ENCODE measurements at regions not wholly inside any gene's neighbourhood (a gene's known extent, or its start where the extent isn't known, plus 50 kb on each side); places are given as distances from the start of the nearest gene placed in this dataset.

DNA sequence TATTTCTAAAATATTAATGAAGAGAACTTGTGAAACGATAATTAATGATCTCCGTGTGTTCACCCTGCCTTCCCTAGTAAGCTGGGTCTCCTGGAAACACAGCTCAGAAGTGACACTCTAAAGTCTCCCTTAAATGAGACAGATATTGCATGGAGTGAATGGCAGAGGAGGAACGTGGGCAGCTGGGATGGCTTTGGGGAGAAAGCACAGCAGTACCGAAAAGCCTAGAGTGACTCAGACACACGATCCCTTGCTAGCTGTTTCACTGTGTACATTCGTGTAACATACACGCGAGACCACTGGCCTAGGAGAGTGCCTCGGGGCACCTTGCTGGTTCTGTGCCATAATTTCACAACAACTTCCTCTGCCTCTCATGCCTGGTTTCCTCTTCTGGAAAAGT lies 199.9 kb upstream of the TCERG1L start:
- H3K27me3 ChIP-seq (replicated peaks; ENCODE audit: control insufficient read depth, insufficient read depth, low read length), result no peaks in the 10 kb centered on the region
- no peak for DNase-seq (ENCODE audit: extremely low read depth, insufficient read length)
- no peak overlapping the region for H3K4me3 ChIP-seq (replicated peaks; ENCODE audit: low read depth, low read length)
- TF ChIP-seq, protein P1, sequence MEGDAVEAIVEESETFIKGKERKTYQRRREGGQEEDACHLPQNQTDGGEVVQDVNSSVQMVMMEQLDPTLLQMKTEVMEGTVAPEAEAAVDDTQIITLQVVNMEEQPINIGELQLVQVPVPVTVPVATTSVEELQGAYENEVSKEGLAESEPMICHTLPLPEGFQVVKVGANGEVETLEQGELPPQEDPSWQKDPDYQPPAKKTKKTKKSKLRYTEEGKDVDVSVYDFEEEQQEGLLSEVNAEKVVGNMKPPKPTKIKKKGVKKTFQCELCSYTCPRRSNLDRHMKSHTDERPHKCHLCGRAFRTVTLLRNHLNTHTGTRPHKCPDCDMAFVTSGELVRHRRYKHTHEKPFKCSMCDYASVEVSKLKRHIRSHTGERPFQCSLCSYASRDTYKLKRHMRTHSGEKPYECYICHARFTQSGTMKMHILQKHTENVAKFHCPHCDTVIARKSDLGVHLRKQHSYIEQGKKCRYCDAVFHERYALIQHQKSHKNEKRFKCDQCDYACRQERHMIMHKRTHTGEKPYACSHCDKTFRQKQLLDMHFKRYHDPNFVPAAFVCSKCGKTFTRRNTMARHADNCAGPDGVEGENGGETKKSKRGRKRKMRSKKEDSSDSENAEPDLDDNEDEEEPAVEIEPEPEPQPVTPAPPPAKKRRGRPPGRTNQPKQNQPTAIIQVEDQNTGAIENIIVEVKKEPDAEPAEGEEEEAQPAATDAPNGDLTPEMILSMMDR (IDR thresholded peaks at IDR 0.05; ENCODE audit: insufficient read depth, low read length, poor library complexity, severe bottlenecking), result no peak
- H3K36me3 ChIP-seq (ENCODE audit: control insufficient read depth, insufficient read depth, low read length), result no peaks in the 10 kb centered on the region

DNA sequence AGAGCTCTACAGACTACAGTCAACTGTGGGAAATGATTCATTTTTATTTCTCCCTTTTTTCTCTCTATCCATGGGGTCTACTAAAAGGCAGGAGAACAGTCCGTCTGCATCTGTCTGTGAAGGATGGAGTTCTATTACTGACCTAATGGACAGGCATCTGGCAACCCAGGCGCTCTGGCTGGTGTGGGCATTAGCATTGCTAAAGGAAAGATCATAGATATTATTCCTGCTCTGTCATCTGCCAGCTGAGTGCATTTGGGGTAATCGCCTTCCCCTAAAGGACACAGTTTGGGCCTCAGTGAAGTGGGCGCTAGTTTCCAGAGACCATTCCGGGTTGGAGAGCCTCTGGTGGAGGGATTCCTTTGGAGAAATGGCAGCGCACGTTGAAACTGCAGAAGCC lies 201.3 kb upstream of the TCERG1L start:
- Histone ChIP-seq H3K4me3 (replicated peaks; ENCODE audit: low read depth, low read length) (no peak overlapping the region), H3K36me3 (ENCODE audit: control insufficient read depth, insufficient read depth, low read length) (no peaks in the 10 kb centered on the region), H3K27me3 (replicated peaks; ENCODE audit: control insufficient read depth, insufficient read depth, low read length) (no peaks in the 10 kb centered on the region)
- no peak for DNase-seq (ENCODE audit: extremely low read depth, insufficient read length)
- TF ChIP-seq, protein P1 (IDR thresholded peaks at IDR 0.05; ENCODE audit: insufficient read depth, low read length, poor library complexity, severe bottlenecking), result no peak

DNA sequence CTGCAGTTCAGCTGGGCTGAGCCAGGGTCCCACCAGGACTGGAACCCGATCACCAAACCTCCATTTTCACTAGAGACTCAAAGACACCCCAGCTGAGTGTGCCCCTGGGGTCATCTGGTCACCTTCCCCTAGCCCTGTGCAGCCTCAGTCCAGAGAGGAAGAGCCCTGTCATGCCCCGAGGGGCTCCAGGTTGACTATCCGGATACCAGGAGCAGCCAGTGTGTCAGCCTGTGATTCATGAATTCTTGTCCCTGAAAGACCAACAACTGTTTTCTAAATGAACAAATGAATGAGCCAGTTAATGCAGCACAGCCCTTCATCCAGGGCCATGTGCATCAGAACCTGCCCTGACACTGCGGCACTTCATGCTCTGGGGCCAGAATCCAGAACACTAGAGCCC lies 201.9 kb upstream of the TCERG1L start:
- TF ChIP-seq, protein P1 (IDR thresholded peaks at IDR 0.05; ENCODE audit: insufficient read depth, low read length, poor library complexity, severe bottlenecking), result no peak
- Histone ChIP-seq H3K36me3 (ENCODE audit: control insufficient read depth, insufficient read depth, low read length) (no peaks in the 10 kb centered on the region), H3K27me3 (replicated peaks; ENCODE audit: control insufficient read depth, insufficient read depth, low read length) (no peaks in the 10 kb centered on the region), H3K4me3 (replicated peaks; ENCODE audit: low read depth, low read length) (no peak overlapping the region)
- no peak for DNase-seq (ENCODE audit: extremely low read depth, insufficient read length)

DNA sequence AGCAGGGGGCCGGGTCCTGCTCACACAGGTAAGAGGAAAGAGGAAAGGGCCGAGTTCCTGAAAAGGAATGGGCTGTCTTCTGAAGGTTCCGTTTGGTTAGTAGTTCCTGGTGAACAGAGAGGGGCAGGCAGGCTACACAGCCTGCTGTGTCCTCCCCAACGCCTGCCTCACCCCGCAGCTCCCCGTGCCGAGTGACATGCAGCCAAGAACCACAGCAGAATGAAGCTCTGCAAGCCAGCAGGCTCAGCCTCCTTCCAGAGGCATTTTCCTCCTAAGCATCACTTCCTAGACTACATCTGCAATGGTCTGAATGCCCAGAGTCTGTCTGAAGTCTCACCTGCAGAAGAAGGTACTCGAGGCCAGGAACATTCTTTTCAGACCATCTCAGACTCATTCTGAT lies 202.4 kb upstream of the TCERG1L start:
- no peak for DNase-seq (ENCODE audit: extremely low read depth, insufficient read length)
- no peaks in the 10 kb centered on the region for H3K27me3 ChIP-seq (replicated peaks; ENCODE audit: control insufficient read depth, insufficient read depth, low read length)
- no peaks in the 10 kb centered on the region for H3K36me3 ChIP-seq (ENCODE audit: control insufficient read depth, insufficient read depth, low read length)
- H3K4me3 ChIP-seq (replicated peaks; ENCODE audit: low read depth, low read length), result no peak overlapping the region
- TF ChIP-seq, protein P1 (IDR thresholded peaks at IDR 0.05; ENCODE audit: insufficient read depth, low read length, poor library complexity, severe bottlenecking), result no peak

DNA sequence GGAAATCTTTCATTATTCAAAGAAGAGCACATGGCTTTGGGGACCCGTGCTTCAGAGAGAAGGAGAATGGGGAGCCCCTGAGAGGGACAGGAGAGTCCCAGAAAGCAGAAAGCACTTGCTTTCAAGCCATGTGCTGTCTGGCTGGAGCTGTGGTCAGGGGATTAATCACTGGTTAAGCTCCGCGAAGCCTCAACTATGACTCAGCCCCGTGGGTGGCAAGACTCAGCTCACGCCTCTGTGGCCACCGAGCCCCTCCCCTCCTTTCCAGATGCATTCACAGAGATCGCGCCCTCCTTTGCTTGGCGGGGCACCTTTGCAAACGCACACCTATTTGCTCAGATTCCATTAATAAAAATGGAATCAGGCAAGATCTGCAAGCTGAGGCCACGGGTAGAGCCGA lies 202.9 kb upstream of the TCERG1L start:
- TF ChIP-seq, protein P1 (IDR thresholded peaks at IDR 0.05; ENCODE audit: insufficient read depth, low read length, poor library complexity, severe bottlenecking), result no peak
- Histone ChIP-seq H3K36me3 (ENCODE audit: control insufficient read depth, insufficient read depth, low read length) (no peaks in the 10 kb centered on the region), H3K27me3 (replicated peaks; ENCODE audit: control insufficient read depth, insufficient read depth, low read length) (no peaks in the 10 kb centered on the region), H3K4me3 (replicated peaks; ENCODE audit: low read depth, low read length) (no peak overlapping the region)
- no peak for DNase-seq (ENCODE audit: extremely low read depth, insufficient read length)

DNA sequence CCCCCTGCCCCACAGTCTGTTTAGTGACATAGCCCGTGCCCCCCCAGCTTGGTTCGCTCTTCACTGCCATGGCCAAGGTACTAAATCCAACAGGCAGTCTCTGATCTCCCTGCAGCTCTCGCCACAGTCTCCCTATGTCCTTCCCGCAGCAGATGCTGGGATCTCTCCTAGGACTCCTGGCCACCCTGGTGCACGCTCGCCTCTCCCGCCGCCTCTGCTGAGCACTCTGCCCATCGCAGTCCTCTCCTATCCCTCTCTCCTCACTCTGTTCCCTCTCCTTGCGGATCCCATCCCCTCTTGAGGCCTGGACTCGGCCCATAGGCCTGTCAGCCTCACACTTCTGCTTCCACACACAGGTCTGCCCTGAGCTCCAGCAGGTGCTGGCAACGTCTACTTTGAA lies 204.8 kb upstream of the TCERG1L start:
- H3K36me3 ChIP-seq (ENCODE audit: control insufficient read depth, insufficient read depth, low read length), result no peaks in the 10 kb centered on the region
- no peak for DNase-seq (ENCODE audit: extremely low read depth, insufficient read length)
- H3K4me3 ChIP-seq (replicated peaks; ENCODE audit: low read depth, low read length), result no peak overlapping the region
- no peaks in the 10 kb centered on the region for H3K27me3 ChIP-seq (replicated peaks; ENCODE audit: control insufficient read depth, insufficient read depth, low read length)
- TF ChIP-seq, protein P1 (IDR thresholded peaks at IDR 0.05; ENCODE audit: insufficient read depth, low read length, poor library complexity, severe bottlenecking), result no peak

All from GM06990 (cell line).